H1 (cell line): ENCODE measurements at regions not wholly inside any gene's neighbourhood (a gene's known extent, or its start where the extent isn't known, plus 50 kb on each side); places are given as distances from the start of the nearest gene placed in this dataset.

Experiments used
- CTCF ChIA-PET: fragments of 300-600 bp; sonication (Branson Sonifier 250); formaldehyde crosslinking; loops from one replicate; lab custom pipeline; 2021; ENCODE audit not compliant: partially characterized antibody; lab: Charles Lee
- POLR2A ChIA-PET: fragments of 300-600 bp; sonication (Branson Sonifier 250); formaldehyde crosslinking; loops from one replicate; lab custom pipeline; 2021; ENCODE audit warnings: inconsistent platforms; ENCODE audit not compliant: partially characterized antibody; lab: Charles Lee
- DNase-seq, 2 experiments: peaks; one replicate each; pipeline versions ENCODE4 v3.0.0 to v3.0.0-alpha.2; 2010 to 2022; ENCODE audit warnings: low spot score in 2 of 2, low read depth in 1 of 2, mixed read lengths in 1 of 2
- FAIRE-seq: peaks from 2 replicates; lab custom pipeline; 2011; peaks lifted over from hg19 to GRCh38; lab: Jason Lieb, UNC
- H2AFZ ChIP-seq: 2 replicates; pipeline ENCODE4 v1.8.1; 2012; ENCODE audit warnings: low read length, inconsistent platforms
- H2AK5ac ChIP-seq: 2 replicates; pipeline ENCODE4 v1.6.1; 2013; ENCODE audit warnings: low read depth, low read length
- H2BK120ac ChIP-seq: replicated peaks from 2 replicates; pipeline ENCODE3; 2013; ENCODE audit warnings: low read depth, low read length, inconsistent platforms
- H2BK12ac ChIP-seq: 2 replicates; pipeline ENCODE4 v1.6.1; 2013; ENCODE audit warnings: low read depth, low read length
- H2BK15ac ChIP-seq: 2 replicates; pipeline ENCODE4 v1.6.1; 2013; ENCODE audit warnings: low read length
- H2BK20ac ChIP-seq: 2 replicates; pipeline ENCODE4 v1.6.1; 2013; ENCODE audit warnings: low read length
- H2BK5ac ChIP-seq: 2 replicates; pipeline ENCODE4 v1.6.1; 2013; ENCODE audit warnings: low read depth, low read length
- H3K14ac ChIP-seq: 2 replicates; pipeline ENCODE4 v1.6.1; 2013; ENCODE audit warnings: inconsistent platforms; ENCODE audit not compliant: insufficient read length
- H3K18ac ChIP-seq: 2 replicates; pipeline ENCODE4 v1.6.1; 2013; ENCODE audit warnings: low read length; ENCODE audit errors: extremely low read depth
- H3K23ac ChIP-seq: 2 replicates; pipeline ENCODE4 v1.6.1; 2013; ENCODE audit warnings: inconsistent platforms; ENCODE audit not compliant: insufficient read length
- H3K23me2 ChIP-seq: 2 replicates; pipeline ENCODE4 v1.6.1; 2013; ENCODE audit warnings: low read depth, low read length
- H3K27ac ChIP-seq: 2 replicates; pipeline ENCODE4 v1.6.1; 2011; ENCODE audit warnings: low read depth, low read length, inconsistent platforms
- H3K27me3 ChIP-seq, 4 experiments: replicated peaks in 1 of 4; 1 replicate in 1 of 4; 2 replicates in 3 of 4; pipeline versions ENCODE4 v1.6.1 to v1.8.1; 2011 to 2013; ENCODE audit warnings: low read length in 3 of 4, mild to moderate bottlenecking in 3 of 4, inconsistent platforms in 2 of 4, mixed read lengths in 2 of 4, moderate library complexity in 1 of 4; ENCODE audit not compliant: control insufficient read depth in 3 of 4, insufficient read depth in 3 of 4; ENCODE audit errors: extremely low read depth in 1 of 4
- H3K36me3 ChIP-seq, 4 experiments: 2 replicates each; pipeline versions ENCODE4 v1.6.1 to v1.8.1; 2011 to 2013; ENCODE audit warnings: mild to moderate bottlenecking in 4 of 4, low read length in 3 of 4, moderate library complexity in 2 of 4, control low read depth in 1 of 4, inconsistent platforms in 1 of 4; ENCODE audit not compliant: insufficient read depth in 4 of 4, control insufficient read depth in 2 of 4
- H3K4ac ChIP-seq: replicated peaks from 2 replicates; pipeline ENCODE3; 2013; ENCODE audit warnings: low read length, low read depth, mixed read lengths, inconsistent platforms; ENCODE audit not compliant: insufficient read length
- H3K4me1 ChIP-seq, 4 experiments: replicated peaks in 1 of 4; 1 replicate in 1 of 4; 2 replicates in 3 of 4; pipeline versions ENCODE4 v1.6.1 to v1.8.1; 2011 to 2013; ENCODE audit warnings: low read length in 3 of 4, inconsistent platforms in 2 of 4, mixed read lengths in 1 of 4; ENCODE audit not compliant: insufficient read depth in 4 of 4, control insufficient read depth in 3 of 4
- H3K4me2 ChIP-seq, 2 experiments: 2 replicates each; pipeline versions ENCODE4 v1.6.1 to v1.8.1; 2011 to 2013; ENCODE audit warnings: low read depth in 2 of 2, low read length in 2 of 2, control low read depth in 1 of 2, inconsistent platforms in 1 of 2, mild to moderate bottlenecking in 1 of 2; ENCODE audit not compliant: insufficient read depth in 1 of 2
- H3K4me3 ChIP-seq, 4 experiments: fragments of 200-600, 300-600 bp in 1 of 4; sonication (generic), shearing (Covaris generic), sonication (Bioruptor Twin) in 1 of 4; 2 replicates each; pipeline versions ENCODE4 v1.5.1 to v1.8.1; 2011 to 2016; ENCODE audit warnings: low read length in 4 of 4, low read depth in 3 of 4, control low read depth in 2 of 4, inconsistent platforms in 2 of 4, mild to moderate bottlenecking in 2 of 4, mixed read lengths in 1 of 4, moderate library complexity in 1 of 4; ENCODE audit not compliant: insufficient read depth in 2 of 4; ENCODE audit errors: extremely low read depth in 1 of 4
- H3K56ac ChIP-seq: replicated peaks from 2 replicates; pipeline ENCODE3; 2013; ENCODE audit warnings: low read depth, mild to moderate bottlenecking, mixed read lengths, low read length, inconsistent platforms; ENCODE audit not compliant: insufficient read length
- H3K79me1 ChIP-seq: 2 replicates; pipeline ENCODE4 v1.6.1; 2013; ENCODE audit warnings: low read depth, low read length, control low read depth
- H3K79me2 ChIP-seq, 2 experiments: 2 replicates each; pipeline versions ENCODE4 v1.6.1 to v1.8.1; 2012 to 2013; ENCODE audit warnings: low read length in 2 of 2, mild to moderate bottlenecking in 2 of 2, inconsistent platforms in 1 of 2; ENCODE audit not compliant: insufficient read depth in 2 of 2, control insufficient read depth in 1 of 2
- H3K9ac ChIP-seq, 4 experiments: replicated peaks in 1 of 4; 1 replicate in 1 of 4; 2 replicates in 3 of 4; pipeline versions ENCODE4 v1.6.1 to v1.8.1; 2011 to 2013; ENCODE audit warnings: low read depth in 3 of 4, low read length in 3 of 4, control low read depth in 2 of 4, mild to moderate bottlenecking in 2 of 4, moderate library complexity in 2 of 4, inconsistent platforms in 1 of 4; ENCODE audit errors: extremely low read depth in 1 of 4
- H3K9me3 ChIP-seq, 2 experiments: 2 replicates each; pipeline versions ENCODE4 v1.6.1 to v1.8.1; 2012 to 2013; ENCODE audit warnings: mild to moderate bottlenecking in 2 of 2, moderate library complexity in 2 of 2, control low read depth in 1 of 2, inconsistent platforms in 1 of 2, low read depth in 1 of 2, low read length in 1 of 2, mixed read lengths in 1 of 2; ENCODE audit not compliant: insufficient read depth in 2 of 2
- H4K20me1 ChIP-seq, 2 experiments: replicated peaks in 1 of 2; 2 replicates each; pipeline versions ENCODE3 to v1.8.1; 2011 to 2013; ENCODE audit warnings: inconsistent platforms in 2 of 2, low read length in 2 of 2, mild to moderate bottlenecking in 1 of 2; ENCODE audit not compliant: insufficient read depth in 2 of 2, control insufficient read depth in 1 of 2
- H4K5ac ChIP-seq: 2 replicates; pipeline ENCODE4 v1.6.1; 2013; ENCODE audit warnings: low read length, low read depth, mixed read lengths, inconsistent platforms; ENCODE audit not compliant: insufficient read length
- H4K8ac ChIP-seq: 2 replicates; pipeline ENCODE4 v1.8.0; 2013; ENCODE audit warnings: mild to moderate bottlenecking, moderate library complexity, low read length, inconsistent platforms; ENCODE audit not compliant: insufficient read depth; ENCODE audit errors: extremely low read depth
- H4K91ac ChIP-seq: replicated peaks from 2 replicates; pipeline ENCODE3; 2013; ENCODE audit warnings: low read length, mixed read lengths, inconsistent platforms; ENCODE audit not compliant: insufficient read length
- BACH1 ChIP-seq: IDR thresholded peaks from 2 replicates; pipeline ENCODE4 v1.6.1; 2012; ENCODE audit warnings: low read length, improper control_type of control experiment
- GTF2F1 ChIP-seq: IDR thresholded peaks from 2 replicates; pipeline ENCODE4 v1.6.1; 2012; ENCODE audit warnings: low read depth, low read length, improper control_type of control experiment, borderline replicate concordance
- SIRT6 ChIP-seq: IDR thresholded peaks from one replicate; pipeline ENCODE4 v1.7.1; 2012; ENCODE audit warnings: low read length, inconsistent platforms
- WGBS, 2 experiments: shearing (Covaris generic) in 1 of 2; methylation state at CpG; one replicate each; pipeline versions ENCODE4 v1.1.6 to v1.1.7; 2013 to 2015; ENCODE audit warnings: low lambda C conversion rate in 2 of 2, mixed read lengths in 2 of 2, inconsistent platforms in 1 of 2, low coverage in 1 of 2, missing lambda C conversion rate in 1 of 2; ENCODE audit not compliant: insufficient replicate concordance in 2 of 2, insufficient coverage in 1 of 2, insufficient read length in 1 of 2; ENCODE audit errors: extremely low coverage in 1 of 2, missing lambda C conversion rate in 1 of 2; 5-methylcytosine and 5-hydroxymethylcytosine counted together

- Histone ChIP-seq H3K14ac (no peak overlapping the region), H2BK20ac (no peak overlapping the region), H3K9me3 (no peaks in the 10 kb centered on the region), H3K9ac (no peak overlapping the region), H4K5ac (no peak overlapping the region), H3K79me1 (no peaks in the 10 kb centered on the region), H3K27ac (no peak overlapping the region), H3K23ac (no peak overlapping the region), H3K4me3 (no peak overlapping the region), H2BK12ac (no peak overlapping the region), H3K56ac (no peak overlapping the region), H2BK5ac (no peak overlapping the region), H3K36me3 (no peaks in the 10 kb centered on the region), H2BK120ac (no peak overlapping the region), H4K91ac (no peak overlapping the region), H3K18ac (no peak overlapping the region), H3K23me2 (no peaks in the 10 kb centered on the region), H2AFZ (no peak overlapping the region), H2AK5ac (no peak overlapping the region), H3K4ac (no peak overlapping the region), H3K4me2 (no peak overlapping the region), H4K20me1 (no peaks in the 10 kb centered on the region), H3K79me2 (no peaks in the 10 kb centered on the region), H3K4me1 (no peaks in the 10 kb centered on the region), H4K8ac (no peak overlapping the region), H3K27me3 (no peaks in the 10 kb centered on the region), H2BK15ac (no peak overlapping the region)
- no peak for DNase-seq
- no peak for TF ChIP-seq GTF2F1
- TF ChIP-seq BACH1: no peak
- no peak for TF ChIP-seq SIRT6
- ChIA-PET CTCF (no interaction called here), POLR2A (no interaction called here)
- FAIRE-seq: no peak
- WGBS, 2 experiments: 64% methylated on average over 3 of the region's 3 CpGs; no CpG with 5 or more reads in 1 of the 2 experiments
Observed at GRCh38 chr12:78331753-78332152, 501.1 kb downstream of the NAV3 start.
